ENCODE measurements at regions not wholly inside any gene's neighbourhood (a gene's known extent, or its start where the extent isn't known, plus 50 kb on each side); places are given as distances from the start of the nearest gene placed in this dataset.

- H2BK5ac ChIP-seq (ENCODE audit: low read length): no peak overlapping the region
- H3K4me2 ChIP-seq (ENCODE audit: low read length): no peak overlapping the region
- no peaks in the 10 kb centered on the region for H3K36me3 ChIP-seq (ENCODE audit: control insufficient read depth, insufficient read depth, low read length)
- H3K4me1 ChIP-seq (ENCODE audit: control insufficient read depth, low read depth, low read length): no peaks in the 10 kb centered on the region
- H3K4me3 ChIP-seq (ENCODE audit: low read length): no peak overlapping the region
- H3K27ac ChIP-seq (ENCODE audit: low read depth, low read length): no peak overlapping the region
- no peak overlapping the region for H3K4ac ChIP-seq (ENCODE audit: low read depth, low read length)
- H3K18ac ChIP-seq (ENCODE audit: low read length): no peak overlapping the region
- no peaks in the 10 kb centered on the region for H3K27me3 ChIP-seq (ENCODE audit: insufficient read depth, low read length, poor library complexity)
- WGBS (ENCODE audit: extremely low coverage, insufficient coverage, low lambda C conversion rate): no CpG with 5 or more reads among the region's 2 CpGs
- no peak overlapping the region for H4K5ac ChIP-seq (ENCODE audit: low read length)
- H3K56ac ChIP-seq (ENCODE audit: low read length): no peak overlapping the region
- H3K79me2 ChIP-seq (ENCODE audit: control insufficient read depth, insufficient read depth, low read length): no peaks in the 10 kb centered on the region
- no peak for DNase-seq
- no peak overlapping the region for H2BK15ac ChIP-seq (replicated peaks; ENCODE audit: low read depth)
- no peak overlapping the region for H3K9ac ChIP-seq (ENCODE audit: low read length)
- H4K8ac ChIP-seq (ENCODE audit: low read depth, low read length): no peak overlapping the region
- no peak overlapping the region for H3K23ac ChIP-seq (ENCODE audit: low read length)
- H2BK120ac ChIP-seq (ENCODE audit: low read depth, low read length): no peak overlapping the region
- no peaks in the 10 kb centered on the region for H3K79me1 ChIP-seq (ENCODE audit: low read length)
- no peak overlapping the region for H2AK5ac ChIP-seq (ENCODE audit: low read length)
These were observed 377.0 kb upstream of the TNRC6C start for GRCh38 chr17:77581480-77581879.

DNA sequence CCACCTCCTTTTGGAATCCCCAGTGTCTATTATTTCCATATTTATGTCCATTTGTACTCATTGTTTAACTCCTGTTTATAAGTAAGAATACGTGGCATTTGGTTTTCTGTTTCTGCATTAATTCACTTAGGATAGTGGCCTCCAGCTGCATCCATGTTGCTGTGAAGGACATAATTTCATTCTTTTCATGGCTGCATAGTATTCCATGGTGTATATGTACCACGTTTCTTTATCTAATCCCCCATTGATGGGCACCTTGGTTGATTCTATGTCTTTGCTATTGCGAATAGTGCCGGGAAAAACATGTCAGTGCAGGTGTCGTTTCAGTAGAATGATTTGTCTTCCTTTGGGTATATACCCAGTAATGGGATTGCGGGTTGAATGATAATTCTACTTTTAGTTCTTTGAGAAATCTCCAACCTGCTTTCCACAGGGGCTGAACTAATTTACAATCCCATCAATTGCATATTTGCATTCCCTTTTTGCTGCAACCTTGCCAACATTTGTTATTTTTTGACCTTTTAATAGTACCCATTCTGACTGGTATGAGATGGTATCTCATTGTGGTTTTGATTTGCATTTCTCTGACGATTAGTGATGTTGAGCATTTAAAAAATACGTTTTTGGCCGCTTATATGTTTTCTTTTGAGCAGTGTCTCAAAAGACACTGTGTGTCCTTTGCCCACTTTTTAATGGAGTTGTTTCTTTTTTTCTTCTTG is 373.2 kb upstream of the TNRC6C start:
- Histone ChIP-seq H3K23ac (ENCODE audit: low read length) (no peak overlapping the region), H2BK120ac (ENCODE audit: low read depth, low read length) (no peak overlapping the region), H2BK5ac (ENCODE audit: low read length) (no peak overlapping the region), H3K9ac (ENCODE audit: low read length) (no peak overlapping the region), H3K4ac (ENCODE audit: low read depth, low read length) (no peak overlapping the region), H3K4me1 (ENCODE audit: control insufficient read depth, low read depth, low read length) (no peaks in the 10 kb centered on the region), H3K79me1 (ENCODE audit: low read length) (no peaks in the 10 kb centered on the region), H2BK15ac (replicated peaks; ENCODE audit: low read depth) (no peak overlapping the region), H4K8ac (ENCODE audit: low read depth, low read length) (no peak overlapping the region), H4K5ac (ENCODE audit: low read length) (no peak overlapping the region), H2AK5ac (ENCODE audit: low read length) (no peak overlapping the region), H3K36me3 (ENCODE audit: control insufficient read depth, insufficient read depth, low read length) (no peaks in the 10 kb centered on the region), H3K27ac (ENCODE audit: low read depth, low read length) (no peak overlapping the region), H3K27me3 (ENCODE audit: insufficient read depth, low read length, poor library complexity) (no peaks in the 10 kb centered on the region), H3K4me2 (ENCODE audit: low read length) (no peak overlapping the region), H3K4me3 (ENCODE audit: low read length) (no peak overlapping the region), H3K79me2 (ENCODE audit: control insufficient read depth, insufficient read depth, low read length) (no peaks in the 10 kb centered on the region), H3K56ac (ENCODE audit: low read length) (no peak overlapping the region), H3K18ac (ENCODE audit: low read length) (no peak overlapping the region)
- no CpG with 5 or more reads among the region's 9 CpGs for WGBS (ENCODE audit: extremely low coverage, insufficient coverage, low lambda C conversion rate)
- DNase-seq: no peak

GRCh38 chr17:77590951-77591735 is 367.4 kb upstream of the TNRC6C start:
- Histone ChIP-seq H3K27me3 (ENCODE audit: insufficient read depth, low read length, poor library complexity) (no peaks in the 10 kb centered on the region), H3K4me3 (ENCODE audit: low read length) (no peak overlapping the region), H4K5ac (ENCODE audit: low read length) (no peak overlapping the region), H3K36me3 (ENCODE audit: control insufficient read depth, insufficient read depth, low read length) (no peaks in the 10 kb centered on the region), H2AK5ac (ENCODE audit: low read length) (no peak overlapping the region), H3K27ac (ENCODE audit: low read depth, low read length) (no peak overlapping the region), H3K4ac (ENCODE audit: low read depth, low read length) (no peak overlapping the region), H2BK120ac (ENCODE audit: low read depth, low read length) (no peak overlapping the region), H4K8ac (ENCODE audit: low read depth, low read length) (no peak overlapping the region), H3K79me2 (ENCODE audit: control insufficient read depth, insufficient read depth, low read length) (no peaks in the 10 kb centered on the region), H3K9ac (ENCODE audit: low read length) (no peak overlapping the region), H3K56ac (ENCODE audit: low read length) (no peak overlapping the region), H3K23ac (ENCODE audit: low read length) (no peak overlapping the region), H3K4me2 (ENCODE audit: low read length) (no peak overlapping the region), H3K4me1 (ENCODE audit: control insufficient read depth, low read depth, low read length) (no peaks in the 10 kb centered on the region), H2BK15ac (replicated peaks; ENCODE audit: low read depth) (no peak overlapping the region), H2BK5ac (ENCODE audit: low read length) (no peak overlapping the region), H3K18ac (ENCODE audit: low read length) (no peak overlapping the region), H3K79me1 (ENCODE audit: low read length) (no peaks in the 10 kb centered on the region)
- no CpG with 5 or more reads among the region's 16 CpGs for WGBS (ENCODE audit: extremely low coverage, insufficient coverage, low lambda C conversion rate)
- no peak for DNase-seq

DNA sequence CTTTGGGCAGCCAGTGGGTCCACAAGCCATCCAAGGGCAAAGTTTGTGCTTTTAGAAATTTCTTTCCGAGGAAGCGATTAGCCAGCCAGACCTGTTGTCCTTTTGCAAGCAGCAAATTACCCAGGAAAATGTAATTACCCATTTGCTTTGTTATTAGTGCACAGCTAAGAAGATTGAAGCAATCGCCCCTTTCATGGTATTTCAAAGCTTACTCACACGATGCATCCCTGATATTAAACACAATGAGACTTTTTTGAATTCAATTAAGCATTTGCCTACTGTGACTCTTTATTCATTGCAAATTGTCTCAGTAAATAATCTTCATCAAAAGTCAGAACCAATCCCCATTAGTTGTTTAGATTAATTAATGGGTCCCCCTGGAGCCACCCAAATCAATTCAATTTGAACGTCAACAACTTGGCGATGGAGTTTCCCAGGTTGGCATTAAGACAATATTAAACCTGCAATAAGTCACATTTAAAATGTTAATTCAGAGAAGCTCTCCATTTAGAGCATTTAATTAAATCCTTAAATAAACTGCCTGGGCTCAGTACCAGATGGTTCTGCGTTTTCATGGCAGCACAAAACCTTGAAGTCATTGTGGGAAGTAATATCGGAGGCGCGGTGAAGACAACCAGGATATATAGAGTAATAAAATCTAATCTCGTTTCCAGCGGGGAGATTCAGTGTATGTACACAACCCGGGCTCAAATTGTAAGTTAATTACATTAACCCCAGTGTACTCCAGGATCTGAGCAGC is 366.2 kb upstream of the TNRC6C start:
- Histone ChIP-seq H3K18ac (ENCODE audit: low read length) (no peak overlapping the region), H2BK5ac (ENCODE audit: low read length) (no peak overlapping the region), H3K4me2 (ENCODE audit: low read length) (no peak overlapping the region), H3K56ac (ENCODE audit: low read length) (no peak overlapping the region), H2BK120ac (ENCODE audit: low read depth, low read length) (no peak overlapping the region), H3K79me1 (ENCODE audit: low read length) (no peaks in the 10 kb centered on the region), H4K8ac (ENCODE audit: low read depth, low read length) (no peak overlapping the region), H2BK15ac (replicated peaks; ENCODE audit: low read depth) (no peak overlapping the region), H3K27ac (ENCODE audit: low read depth, low read length) (no peak overlapping the region), H3K9ac (ENCODE audit: low read length) (no peak overlapping the region), H3K27me3 (ENCODE audit: insufficient read depth, low read length, poor library complexity) (no peaks in the 10 kb centered on the region), H3K4me1 (ENCODE audit: control insufficient read depth, low read depth, low read length) (no peaks in the 10 kb centered on the region), H2AK5ac (ENCODE audit: low read length) (no peak overlapping the region), H3K79me2 (ENCODE audit: control insufficient read depth, insufficient read depth, low read length) (no peaks in the 10 kb centered on the region), H3K23ac (ENCODE audit: low read length) (no peak overlapping the region), H3K36me3 (ENCODE audit: control insufficient read depth, insufficient read depth, low read length) (no peaks in the 10 kb centered on the region), H3K4me3 (ENCODE audit: low read length) (no peak overlapping the region), H3K4ac (ENCODE audit: low read depth, low read length) (no peak overlapping the region), H4K5ac (ENCODE audit: low read length) (no peak overlapping the region)
- no peak for DNase-seq
- no CpG with 5 or more reads among the region's 13 CpGs for WGBS (ENCODE audit: extremely low coverage, insufficient coverage, low lambda C conversion rate)

- no peak for DNase-seq
- WGBS (ENCODE audit: extremely low coverage, insufficient coverage, low lambda C conversion rate): no CpG with 5 or more reads among the region's 5 CpGs
These were observed 365.4 kb upstream of the TNRC6C start for GRCh38 chr17:77593081-77593480.

More at GRCh38 chr17:77593081-77593480, 365.4 kb upstream of the TNRC6C start:
- no peak overlapping the region for H2AK5ac ChIP-seq (ENCODE audit: low read length)
- no peak overlapping the region for H3K56ac ChIP-seq (ENCODE audit: low read length)
- H3K23ac ChIP-seq (ENCODE audit: low read length): no peak overlapping the region
- no peaks in the 10 kb centered on the region for H3K4me1 ChIP-seq (ENCODE audit: control insufficient read depth, low read depth, low read length)
- H3K79me2 ChIP-seq (ENCODE audit: control insufficient read depth, insufficient read depth, low read length): no peaks in the 10 kb centered on the region
- no peak overlapping the region for H3K4ac ChIP-seq (ENCODE audit: low read depth, low read length)
- H2BK15ac ChIP-seq (replicated peaks; ENCODE audit: low read depth): no peak overlapping the region
- no peak overlapping the region for H4K5ac ChIP-seq (ENCODE audit: low read length)
- no peak overlapping the region for H3K4me3 ChIP-seq (ENCODE audit: low read length)
- no peak overlapping the region for H3K18ac ChIP-seq (ENCODE audit: low read length)
- H3K36me3 ChIP-seq (ENCODE audit: control insufficient read depth, insufficient read depth, low read length): no peaks in the 10 kb centered on the region
- no peak overlapping the region for H2BK120ac ChIP-seq (ENCODE audit: low read depth, low read length)
- no peaks in the 10 kb centered on the region for H3K27me3 ChIP-seq (ENCODE audit: insufficient read depth, low read length, poor library complexity)
- H3K4me2 ChIP-seq (ENCODE audit: low read length): no peak overlapping the region
- H3K79me1 ChIP-seq (ENCODE audit: low read length): no peaks in the 10 kb centered on the region
- H3K27ac ChIP-seq (ENCODE audit: low read depth, low read length): no peak overlapping the region
- H4K8ac ChIP-seq (ENCODE audit: low read depth, low read length): no peak overlapping the region
- no peak overlapping the region for H3K9ac ChIP-seq (ENCODE audit: low read length)
- H2BK5ac ChIP-seq (ENCODE audit: low read length): no peak overlapping the region

Data from mesendoderm (in vitro differentiated cells).